Right ventricle myocardium inferior (tissue), 1 donor: ENCODE measurements at regions not wholly inside any gene's neighbourhood (a gene's known extent, or its start where the extent isn't known, plus 50 kb on each side); places are given as distances from the start of the nearest gene placed in this dataset.

Experiments
- ATAC-seq: fragments of 200-7000 bp; cut with Tn5 transposase; one replicate; pipeline ENCODE4 v1.9.1; 2020; ENCODE audit warnings: mild to moderate bottlenecking, moderate library complexity
- DNase-seq: peaks from one replicate; pipeline ENCODE4 v3.0.0; 2021; ENCODE audit errors: missing footprints
- intact Hi-C: fragments of 100-400 bp; cut with DNase I; formaldehyde crosslinking; loops from one replicate; pipeline ENCODE4 v1.11.0; 2022
- donor health status: DM: no; HTN: yes; CAD: no; lungs with severe emphysema.

- intact Hi-C loops, result no loop called here
- DNase-seq, result no peak
- ATAC-seq, result no peak
Measured at GRCh38 chr1:23617084-23617521, 57.8 kb upstream of the ID3 start.

GRCh38 chr1:23616292-23616824, 57.1 kb upstream of the ID3 start:
- intact Hi-C loops, result no loop called here
- DNase-seq, result no peak

GRCh38 chr1:23615852-23616251, 56.6 kb upstream of the ID3 start:
- no peak for DNase-seq
- no peak for ATAC-seq
- intact Hi-C loops, result no loop called here

More at GRCh38 chr1:23616292-23616824, 57.1 kb upstream of the ID3 start:
- no peak for ATAC-seq

- DNase-seq, result no peak
- intact Hi-C loops, result no loop called here
- no peak for ATAC-seq
Measured at GRCh38 chr1:23615423-23615822, 56.1 kb upstream of the ID3 start.

GRCh38 chr1:23614032-23614660, 54.8 kb upstream of the ID3 start:
- ATAC-seq, result no peak
- intact Hi-C loops, result no loop called here
- no peak for DNase-seq

GRCh38 chr1:23613191-23614031, 54.1 kb upstream of the ID3 start:
- DNase-seq (no peak), ATAC-seq (no peak)
- intact Hi-C loops, result no loop called here

GRCh38 chr1:23611601-23612327, 52.5 kb upstream of the ID3 start:
- no peak for ATAC-seq
- intact Hi-C loops, result no loop called here
- no peak for DNase-seq

GRCh38 chr1:23610677-23611076, 51.4 kb upstream of the ID3 start:
- ATAC-seq (no peak), DNase-seq (no peak)
- intact Hi-C loops, result no loop called here

GRCh38 chr1:23609971-23610370, 50.7 kb upstream of the ID3 start:
- ATAC-seq (no peak), DNase-seq (no peak)
- intact Hi-C loops, result no loop called here
